WTC11 (cell line): ENCODE measurements at regions not wholly inside any gene's neighbourhood (a gene's known extent, or its start where the extent isn't known, plus 50 kb on each side); places are given as distances from the start of the nearest gene placed in this dataset.

ENCODE experiments used
- ATAC-seq: fragments of 200-7000 bp; cut with Tn5 transposase; 2 replicates; pipeline ENCODE4 v1.10.0; 2021; ENCODE audit warnings: mild to moderate bottlenecking, moderate library complexity
- CTCF ChIA-PET: fragments of 300-600 bp; sonication (Branson Sonifier 250); formaldehyde crosslinking; loops from one replicate; lab custom pipeline; 2021; ENCODE audit warnings: antibody characterized with exemption; lab: Charles Lee
- POLR2A ChIA-PET: fragments of 350-600 bp; sonication (Branson Sonifier 250); formaldehyde crosslinking; loops from one replicate; lab custom pipeline; 2021; ENCODE audit warnings: antibody characterized with exemption; lab: Charles Lee
- DNase-seq: peaks from one replicate; pipeline ENCODE4 v3.0.0; 2021; ENCODE audit warnings: low spot score
- H3K27ac Mint-ChIP-seq: 2 replicates; pipeline ENCODE4 v1.8.0; 2021; ENCODE audit warnings: mixed read lengths
- H3K27me3 Mint-ChIP-seq: 2 replicates; pipeline ENCODE4 v1.8.0; 2021; ENCODE audit warnings: low read depth, mild to moderate bottlenecking, moderate library complexity, mixed read lengths
- H3K36me3 Mint-ChIP-seq: 2 replicates; pipeline ENCODE4 v1.8.0; 2021; ENCODE audit warnings: mixed read lengths
- H3K4me1 Mint-ChIP-seq: 2 replicates; pipeline ENCODE4 v1.8.0; 2022; ENCODE audit warnings: mixed read lengths
- H3K4me3 Mint-ChIP-seq: 2 replicates; pipeline ENCODE4 v1.8.0; 2021; ENCODE audit warnings: mild to moderate bottlenecking, moderate library complexity, mixed read lengths
- H3K9me3 Mint-ChIP-seq: 2 replicates; pipeline ENCODE4 v1.8.0; 2021; ENCODE audit warnings: mixed read lengths
- EMX1 ChIP-seq: fragments of 250-450 bp; sonication (Bioruptor Pico); IDR thresholded peaks from 2 replicates; pipeline ENCODE4 v1.8.0; 2021; ENCODE audit warnings: mild to moderate bottlenecking
- ERG ChIP-seq: fragments of 250-450 bp; sonication (Bioruptor Pico); IDR thresholded peaks from 2 replicates; pipeline ENCODE4 v1.8.0; 2021; ENCODE audit warnings: mild to moderate bottlenecking
- ETV6 ChIP-seq: sonication (generic); formaldehyde crosslinking; IDR thresholded peaks from 2 replicates; pipeline ENCODE4 v1.8.1; 2022; ENCODE audit warnings: mild to moderate bottlenecking, missing genetic modification reagents
- GRHL2 ChIP-seq: fragments of 250-450 bp; sonication (Bioruptor Pico); IDR thresholded peaks from 2 replicates; pipeline ENCODE4 v1.8.0; 2022; ENCODE audit warnings: mild to moderate bottlenecking, moderate library complexity; ENCODE audit not compliant: insufficient replicate concordance, severe bottlenecking
- IRF1 ChIP-seq: sonication (generic); formaldehyde crosslinking; IDR thresholded peaks from 2 replicates; pipeline ENCODE4 v1.8.0; 2023; ENCODE audit warnings: missing genetic modification reagents
- IRF2 ChIP-seq: sonication (generic); formaldehyde crosslinking; IDR thresholded peaks from 2 replicates; pipeline ENCODE4 v1.8.0; 2022; ENCODE audit warnings: low read depth, missing genetic modification reagents, borderline replicate concordance
- JAZF1 ChIP-seq: fragments of 250-450 bp; sonication (Bioruptor Pico); IDR thresholded peaks from 2 replicates; pipeline ENCODE4 v1.9.0; 2021; ENCODE audit warnings: moderate library complexity, mild to moderate bottlenecking, inconsistent platforms
- MYBL2 ChIP-seq: sonication (generic); formaldehyde crosslinking; IDR thresholded peaks from 2 replicates; pipeline ENCODE4 v1.8.1; 2023; ENCODE audit warnings: mild to moderate bottlenecking, moderate library complexity, missing genetic modification reagents
- NFATC4 ChIP-seq: fragments of 250-450 bp; sonication (Bioruptor Pico); IDR thresholded peaks from 2 replicates; pipeline ENCODE4 v1.9.0; 2021; ENCODE audit warnings: mild to moderate bottlenecking
- NFYB ChIP-seq: sonication (generic); formaldehyde crosslinking; conservative IDR thresholded peaks from 2 replicates; pipeline ENCODE4 v1.8.0; 2022; ENCODE audit warnings: low read depth, missing genetic modification reagents
- PRDM15 ChIP-seq: sonication (generic); formaldehyde crosslinking; IDR thresholded peaks from 2 replicates; pipeline ENCODE4 v1.8.0; 2022; ENCODE audit warnings: missing genetic modification reagents
- SOX15 ChIP-seq: fragments of 250-450 bp; sonication (Bioruptor Pico); IDR thresholded peaks from 2 replicates; pipeline ENCODE4 v1.9.0; 2021; ENCODE audit warnings: mild to moderate bottlenecking
- TEAD4 ChIP-seq: sonication (generic); formaldehyde crosslinking; IDR thresholded peaks from 2 replicates; pipeline ENCODE4 v1.8.0; 2022; ENCODE audit warnings: mild to moderate bottlenecking, missing genetic modification reagents
- ZBTB43 ChIP-seq: sonication (generic); formaldehyde crosslinking; IDR thresholded peaks from 2 replicates; pipeline ENCODE4 v1.8.1; 2023; ENCODE audit warnings: mild to moderate bottlenecking, missing genetic modification reagents
- ZNF219 ChIP-seq: sonication (generic); formaldehyde crosslinking; IDR thresholded peaks from 2 replicates; pipeline ENCODE4 v1.8.0; 2023; ENCODE audit warnings: missing genetic modification reagents, mild to moderate bottlenecking, borderline replicate concordance
- TF ChIP-seq, protein P1 (sequence below): sonication (generic); formaldehyde crosslinking; IDR thresholded peaks from 2 replicates; pipeline ENCODE4 v1.8.1; 2023; ENCODE audit warnings: mild to moderate bottlenecking, missing genetic modification reagents, moderate library complexity
- TF ChIP-seq, protein P2 (sequence below): sonication (generic); formaldehyde crosslinking; IDR thresholded peaks from 2 replicates; pipeline ENCODE4 v1.8.1; 2023; ENCODE audit warnings: mild to moderate bottlenecking, missing genetic modification reagents, borderline replicate concordance
- TF ChIP-seq, protein P3 (sequence below): sonication (generic); formaldehyde crosslinking; IDR thresholded peaks from 2 replicates; pipeline ENCODE4 v1.8.1; 2022; ENCODE audit warnings: missing genetic modification reagents, borderline replicate concordance
- TF ChIP-seq, protein P4 (sequence below): sonication (generic); formaldehyde crosslinking; IDR thresholded peaks from 2 replicates; pipeline ENCODE4 v1.8.0; 2022; ENCODE audit warnings: mild to moderate bottlenecking, missing genetic modification reagents
- TF ChIP-seq, protein P5 (sequence below): sonication (generic); formaldehyde crosslinking; IDR thresholded peaks from 2 replicates; pipeline ENCODE4 v1.8.0; 2022; ENCODE audit warnings: mild to moderate bottlenecking, missing genetic modification reagents

DNA sequence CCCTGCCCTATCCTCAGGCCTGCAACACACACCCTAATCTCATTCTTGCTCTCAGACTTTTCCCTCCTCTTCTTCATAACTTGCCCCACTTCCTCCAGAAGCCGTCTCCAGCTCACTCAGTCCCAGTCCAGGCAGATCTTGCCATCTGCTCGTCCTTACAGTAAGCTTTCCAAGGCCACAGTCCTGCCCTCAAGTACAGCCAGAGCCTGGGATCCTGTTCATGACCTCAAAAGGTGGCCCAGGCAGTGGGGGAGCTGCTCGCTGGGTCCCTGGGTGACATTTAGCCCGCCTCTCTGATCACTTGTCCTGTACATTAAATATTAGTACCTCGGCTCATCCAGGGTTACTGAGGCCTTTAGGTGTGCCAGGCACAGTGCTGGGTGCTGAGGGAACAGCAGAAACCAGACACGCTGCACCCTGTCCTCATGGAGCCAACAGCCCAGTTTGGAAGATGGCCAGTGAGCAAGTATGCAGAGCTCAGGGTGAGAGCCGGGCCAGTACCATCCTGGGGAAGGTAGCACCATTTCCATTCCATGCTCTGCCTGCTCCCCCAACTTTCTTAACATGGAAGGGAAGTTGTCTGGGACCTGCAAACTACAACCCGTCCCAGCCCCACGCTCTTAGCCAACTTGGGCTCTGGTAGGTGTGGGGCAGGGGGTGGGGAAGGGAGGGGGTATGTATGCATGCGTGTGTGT is 100.4 kb downstream of the C5orf15 start (continued):
- TF ChIP-seq, protein P1, sequence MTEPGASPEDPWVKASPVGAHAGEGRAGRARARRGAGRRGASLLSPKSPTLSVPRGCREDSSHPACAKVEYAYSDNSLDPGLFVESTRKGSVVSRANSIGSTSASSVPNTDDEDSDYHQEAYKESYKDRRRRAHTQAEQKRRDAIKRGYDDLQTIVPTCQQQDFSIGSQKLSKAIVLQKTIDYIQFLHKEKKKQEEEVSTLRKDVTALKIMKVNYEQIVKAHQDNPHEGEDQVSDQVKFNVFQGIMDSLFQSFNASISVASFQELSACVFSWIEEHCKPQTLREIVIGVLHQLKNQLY (CRISPR knock-in tag) = no peak
- TF ChIP-seq, protein P2, sequence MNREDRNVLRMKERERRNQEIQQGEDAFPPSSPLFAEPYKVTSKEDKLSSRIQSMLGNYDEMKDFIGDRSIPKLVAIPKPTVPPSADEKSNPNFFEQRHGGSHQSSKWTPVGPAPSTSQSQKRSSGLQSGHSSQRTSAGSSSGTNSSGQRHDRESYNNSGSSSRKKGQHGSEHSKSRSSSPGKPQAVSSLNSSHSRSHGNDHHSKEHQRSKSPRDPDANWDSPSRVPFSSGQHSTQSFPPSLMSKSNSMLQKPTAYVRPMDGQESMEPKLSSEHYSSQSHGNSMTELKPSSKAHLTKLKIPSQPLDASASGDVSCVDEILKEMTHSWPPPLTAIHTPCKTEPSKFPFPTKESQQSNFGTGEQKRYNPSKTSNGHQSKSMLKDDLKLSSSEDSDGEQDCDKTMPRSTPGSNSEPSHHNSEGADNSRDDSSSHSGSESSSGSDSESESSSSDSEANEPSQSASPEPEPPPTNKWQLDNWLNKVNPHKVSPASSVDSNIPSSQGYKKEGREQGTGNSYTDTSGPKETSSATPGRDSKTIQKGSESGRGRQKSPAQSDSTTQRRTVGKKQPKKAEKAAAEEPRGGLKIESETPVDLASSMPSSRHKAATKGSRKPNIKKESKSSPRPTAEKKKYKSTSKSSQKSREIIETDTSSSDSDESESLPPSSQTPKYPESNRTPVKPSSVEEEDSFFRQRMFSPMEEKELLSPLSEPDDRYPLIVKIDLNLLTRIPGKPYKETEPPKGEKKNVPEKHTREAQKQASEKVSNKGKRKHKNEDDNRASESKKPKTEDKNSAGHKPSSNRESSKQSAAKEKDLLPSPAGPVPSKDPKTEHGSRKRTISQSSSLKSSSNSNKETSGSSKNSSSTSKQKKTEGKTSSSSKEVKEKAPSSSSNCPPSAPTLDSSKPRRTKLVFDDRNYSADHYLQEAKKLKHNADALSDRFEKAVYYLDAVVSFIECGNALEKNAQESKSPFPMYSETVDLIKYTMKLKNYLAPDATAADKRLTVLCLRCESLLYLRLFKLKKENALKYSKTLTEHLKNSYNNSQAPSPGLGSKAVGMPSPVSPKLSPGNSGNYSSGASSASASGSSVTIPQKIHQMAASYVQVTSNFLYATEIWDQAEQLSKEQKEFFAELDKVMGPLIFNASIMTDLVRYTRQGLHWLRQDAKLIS (CRISPR knock-in tag) = no peak
- TF ChIP-seq IRF2 (CRISPR knock-in tag) = no peak

DNA sequence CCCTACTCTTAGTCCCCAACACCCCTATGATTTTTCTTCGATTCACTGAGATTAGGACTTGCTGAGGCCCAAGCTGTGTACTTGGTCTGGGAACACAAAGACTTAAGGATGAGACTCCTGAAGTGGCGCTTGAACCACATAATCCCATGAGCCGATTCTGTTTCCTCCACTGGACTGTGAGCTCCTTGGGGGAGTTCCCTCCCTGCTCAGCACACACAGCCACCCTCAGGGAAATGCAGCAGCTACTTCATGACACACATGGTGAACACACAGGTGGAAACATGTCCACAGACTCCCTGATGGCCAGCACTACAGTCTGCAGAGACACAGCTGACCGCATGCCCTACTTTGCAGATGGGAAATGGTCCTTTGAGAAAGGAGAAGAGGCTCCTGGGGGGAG is 101.1 kb downstream of the C5orf15 start:
- ChIA-PET POLR2A (no interaction called here), CTCF (interaction anchor here (1.0 to 2.0 kb wide), 4 partner anchors 13 to 113 kb away, joined by 3 to 6 read pairs (median 4); no protein-coding TSS in a partner anchor)
- TF ChIP-seq SOX15 = no peak
- no peak for TF ChIP-seq ZNF219
- TF ChIP-seq GRHL2 (CRISPR knock-in tag) = no peak
- no peak for TF ChIP-seq ETV6 (CRISPR knock-in tag)
- no peak for TF ChIP-seq NFATC4 (CRISPR knock-in tag)
- TF ChIP-seq, protein P3, sequence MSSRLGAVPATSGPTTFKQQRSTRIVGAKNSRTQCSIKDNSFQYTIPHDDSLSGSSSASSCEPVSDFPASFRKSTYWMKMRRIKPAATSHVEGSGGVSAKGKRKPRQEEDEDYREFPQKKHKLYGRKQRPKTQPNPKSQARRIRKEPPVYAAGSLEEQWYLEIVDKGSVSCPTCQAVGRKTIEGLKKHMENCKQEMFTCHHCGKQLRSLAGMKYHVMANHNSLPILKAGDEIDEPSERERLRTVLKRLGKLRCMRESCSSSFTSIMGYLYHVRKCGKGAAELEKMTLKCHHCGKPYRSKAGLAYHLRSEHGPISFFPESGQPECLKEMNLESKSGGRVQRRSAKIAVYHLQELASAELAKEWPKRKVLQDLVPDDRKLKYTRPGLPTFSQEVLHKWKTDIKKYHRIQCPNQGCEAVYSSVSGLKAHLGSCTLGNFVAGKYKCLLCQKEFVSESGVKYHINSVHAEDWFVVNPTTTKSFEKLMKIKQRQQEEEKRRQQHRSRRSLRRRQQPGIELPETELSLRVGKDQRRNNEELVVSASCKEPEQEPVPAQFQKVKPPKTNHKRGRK (CRISPR knock-in tag) = no peak
- no peak for TF ChIP-seq JAZF1
- TF ChIP-seq, protein P4, sequence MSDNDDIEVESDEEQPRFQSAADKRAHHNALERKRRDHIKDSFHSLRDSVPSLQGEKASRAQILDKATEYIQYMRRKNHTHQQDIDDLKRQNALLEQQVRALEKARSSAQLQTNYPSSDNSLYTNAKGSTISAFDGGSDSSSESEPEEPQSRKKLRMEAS = no peak
- no peak for TF ChIP-seq ZBTB43 (CRISPR knock-in tag)
- TF ChIP-seq MYBL2 (CRISPR knock-in tag) = no peak
- TF ChIP-seq PRDM15 (CRISPR knock-in tag) = no peak
- TF ChIP-seq EMX1 = no peak
- no peak for TF ChIP-seq ERG (CRISPR knock-in tag)
- TF ChIP-seq NFYB (CRISPR knock-in tag) = no peak
- TF ChIP-seq, protein P5, sequence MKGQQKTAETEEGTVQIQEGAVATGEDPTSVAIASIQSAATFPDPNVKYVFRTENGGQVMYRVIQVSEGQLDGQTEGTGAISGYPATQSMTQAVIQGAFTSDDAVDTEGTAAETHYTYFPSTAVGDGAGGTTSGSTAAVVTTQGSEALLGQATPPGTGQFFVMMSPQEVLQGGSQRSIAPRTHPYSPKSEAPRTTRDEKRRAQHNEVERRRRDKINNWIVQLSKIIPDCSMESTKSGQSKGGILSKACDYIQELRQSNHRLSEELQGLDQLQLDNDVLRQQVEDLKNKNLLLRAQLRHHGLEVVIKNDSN (CRISPR knock-in tag) = no peak
- no peak for TF ChIP-seq TEAD4 (CRISPR knock-in tag)
- TF ChIP-seq IRF1 (CRISPR knock-in tag) = no peak
- H3K36me3 Mint-ChIP-seq = no peaks in the 10 kb centered on the region
- H3K27ac Mint-ChIP-seq = no peak overlapping the region
- no peaks in the 10 kb centered on the region for H3K4me1 Mint-ChIP-seq
- no peaks in the 10 kb centered on the region for H3K9me3 Mint-ChIP-seq
- H3K27me3 Mint-ChIP-seq = no peaks in the 10 kb centered on the region
- no peak for ATAC-seq
- H3K4me3 Mint-ChIP-seq = no peak overlapping the region
- no peak for DNase-seq
